ENCODE measurements at regions not wholly inside any gene's neighbourhood (a gene's known extent, or its start where the extent isn't known, plus 50 kb on each side); places are given as distances from the start of the nearest gene placed in this dataset.

- FAIRE-seq (no peak), DNase-seq (ENCODE audit: low read depth, low spot score) (no peak)
- Histone ChIP-seq H3K27me3 (ENCODE audit: control insufficient read depth in 2 of 2, insufficient read depth in 2 of 2, low read length in 2 of 2) (no peaks in the 10 kb centered on the region), H3K27ac (ENCODE audit: insufficient read depth, low read depth, low read length) (no peak overlapping the region), H2AFZ (ENCODE audit: low read depth, low read length) (no peak overlapping the region), H3K9me3 (replicated peaks; ENCODE audit: control insufficient read depth, insufficient read depth, low read length) (no peaks in the 10 kb centered on the region), H3K4me2 (ENCODE audit: insufficient read depth, low read length) (no peak overlapping the region), H3K79me2 (ENCODE audit: control insufficient read depth, insufficient read depth, low read length) (no peaks in the 10 kb centered on the region), H4K20me1 (replicated peaks; ENCODE audit: control insufficient read depth, extremely low read depth, insufficient read depth, low read length) (no peaks in the 10 kb centered on the region), H3K36me3 (ENCODE audit: control insufficient read depth in 2 of 2, extremely low read depth in 1 of 2, insufficient read depth in 2 of 2, low read length in 2 of 2) (no peaks in the 10 kb centered on the region), H3K9me1 (replicated peaks; ENCODE audit: control insufficient read depth, extremely low read depth, insufficient read depth, low read length) (no peaks in the 10 kb centered on the region), H3K4me1 (ENCODE audit: control insufficient read depth, extremely low read depth, insufficient read depth, low read length) (no peaks in the 10 kb centered on the region), H3K9ac (replicated peaks; ENCODE audit: extremely low read depth, insufficient read depth, low read length) (no peak overlapping the region), H3K4me3 (replicated peaks in 1 of 3; ENCODE audit: insufficient read depth in 1 of 3, low read depth in 1 of 3, low read length in 3 of 3) (no peak overlapping the region)
- ChIA-PET CTCF (no interaction called here), POLR2A (no interaction called here)
- BruUV-seq (replicated peaks): no TSS peak
- dilution Hi-C loops (cut with MboI; ENCODE audit: extremely low pct_ligation_motif_present, low sequenced_read_pairs) (no loop called here), intact Hi-C loops (cut with micrococcal nuclease) (no loop called here)
- TF ChIP-seq POLR2A (IDR thresholded peaks at IDR 0.05; ENCODE audit: low read depth, low read length): no peak
- no peak for TF ChIP-seq JUN (IDR thresholded peaks at IDR 0.05; ENCODE audit: borderline replicate concordance, insufficient read depth, insufficient read length, low read depth)
- no peak for TF ChIP-seq MAX (IDR thresholded peaks at IDR 0.05; ENCODE audit: insufficient read depth, insufficient read length)
- TF ChIP-seq CTCF (IDR thresholded peaks at IDR 0.05; ENCODE audit: extremely low read depth in 1 of 2, insufficient read depth in 1 of 2, low read depth in 1 of 2, low read length in 2 of 2): no peak
Measured at GRCh38 chr16:50489182-50489581, 59.0 kb upstream of the NKD1 start.

- no peak for FAIRE-seq
- CTCF ChIA-PET: no interaction called here
Measured at GRCh38 chr16:50487528-50487927, 60.7 kb upstream of the NKD1 start.

More at GRCh38 chr16:50487528-50487927, 60.7 kb upstream of the NKD1 start:
- Histone ChIP-seq H4K20me1 (replicated peaks; ENCODE audit: control insufficient read depth, extremely low read depth, insufficient read depth, low read length) (no peaks in the 10 kb centered on the region), H3K27me3 (ENCODE audit: control insufficient read depth in 2 of 2, insufficient read depth in 2 of 2, low read length in 2 of 2) (no peaks in the 10 kb centered on the region), H3K27ac (ENCODE audit: insufficient read depth, low read depth, low read length) (no peak overlapping the region), H3K4me3 (replicated peaks in 1 of 3; ENCODE audit: insufficient read depth in 1 of 3, low read depth in 1 of 3, low read length in 3 of 3) (no peak overlapping the region), H3K9me3 (replicated peaks; ENCODE audit: control insufficient read depth, insufficient read depth, low read length) (no peaks in the 10 kb centered on the region), H3K9ac (replicated peaks; ENCODE audit: extremely low read depth, insufficient read depth, low read length) (no peak overlapping the region), H3K36me3 (ENCODE audit: control insufficient read depth in 2 of 2, extremely low read depth in 1 of 2, insufficient read depth in 2 of 2, low read length in 2 of 2) (no peaks in the 10 kb centered on the region), H3K4me2 (ENCODE audit: insufficient read depth, low read length) (no peak overlapping the region), H2AFZ (ENCODE audit: low read depth, low read length) (no peak overlapping the region), H3K4me1 (ENCODE audit: control insufficient read depth, extremely low read depth, insufficient read depth, low read length) (no peaks in the 10 kb centered on the region), H3K9me1 (replicated peaks; ENCODE audit: control insufficient read depth, extremely low read depth, insufficient read depth, low read length) (no peaks in the 10 kb centered on the region), H3K79me2 (ENCODE audit: control insufficient read depth, insufficient read depth, low read length) (no peaks in the 10 kb centered on the region)
- intact Hi-C loops (cut with micrococcal nuclease) (no loop called here), dilution Hi-C loops (cut with MboI; ENCODE audit: extremely low pct_ligation_motif_present, low sequenced_read_pairs) (no loop called here)
- BruUV-seq (replicated peaks): no TSS peak
- no peak for TF ChIP-seq MYC (IDR thresholded peaks at IDR 0.05; ENCODE audit: low read depth, low read length)
- TF ChIP-seq FOS (IDR thresholded peaks at IDR 0.05; ENCODE audit: borderline replicate concordance, insufficient read depth, low read length): no peak
- TF ChIP-seq JUN (IDR thresholded peaks at IDR 0.05; ENCODE audit: borderline replicate concordance, insufficient read depth, insufficient read length, low read depth): no peak
- TF ChIP-seq POLR2AphosphoS5 (IDR thresholded peaks at IDR 0.05; ENCODE audit: insufficient read depth, low read depth, low read length): no peak
- no peak for TF ChIP-seq MAX (IDR thresholded peaks at IDR 0.05; ENCODE audit: insufficient read depth, insufficient read length)
- no peak for TF ChIP-seq POLR2A (IDR thresholded peaks at IDR 0.05; ENCODE audit: low read depth, low read length)
- no peak for TF ChIP-seq GATA2 (IDR thresholded peaks at IDR 0.05; ENCODE audit: insufficient read depth, insufficient read length, low read depth, low read length)
- no peak for TF ChIP-seq EZH2 (IDR thresholded peaks at IDR 0.05; ENCODE audit: borderline replicate concordance, low read depth, low read length, severe bottlenecking)
- TF ChIP-seq CTCF (IDR thresholded peaks at IDR 0.05; ENCODE audit: extremely low read depth in 1 of 2, insufficient read depth in 1 of 2, low read depth in 1 of 2, low read length in 2 of 2): no peak
- POLR2A ChIA-PET: no interaction called here
- DNase-seq (ENCODE audit: low read depth, low spot score): no peak
